NCI-H446 (cell line): ENCODE measurements at regions not wholly inside any gene's neighbourhood (a gene's known extent, or its start where the extent isn't known, plus 50 kb on each side); places are given as distances from the start of the nearest gene placed in this dataset.
"Not testable (repeated sequence)": the region's sequence is repeated elsewhere in the genome, so short reads cannot be mapped to it uniquely, and the experiment has no call there.

Experiments used
- DNase-seq, 2 experiments: peaks; one replicate each; lab custom pipeline; 2025; lab: John Stamatoyannopoulos, UW

- no peak for DNase-seq
Observed at GRCh38 chr10:124324451-124324850, 94.3 kb downstream of the OAT start.

- DNase-seq, result no peak
Observed at GRCh38 chr10:124323806-124324205, 94.9 kb downstream of the OAT start.

- DNase-seq, result no peak
Observed at GRCh38 chr10:124323111-124323725, 95.5 kb downstream of the OAT start.

GRCh38 chr10:124322191-124322980 is 96.3 kb downstream of the OAT start:
- DNase-seq, result no peak

- DNase-seq, result no peak
Observed at GRCh38 chr10:124321433-124322089, 97.2 kb downstream of the OAT start.

GRCh38 chr10:124320778-124321432 is 97.8 kb downstream of the OAT start:
- no peak for DNase-seq

- DNase-seq, result no peak
Observed at GRCh38 chr10:124319926-124320391, 98.8 kb downstream of the OAT start.

- not testable (repeated sequence) for DNase-seq
Observed at GRCh38 chr10:124319520-124319919, 99.2 kb downstream of the OAT start.

GRCh38 chr10:124318811-124319210 is 99.9 kb downstream of the OAT start:
- DNase-seq, result no peak

- no peak for DNase-seq
Observed at GRCh38 chr10:124318076-124318475, 100.6 kb downstream of the OAT start.

GRCh38 chr10:124316326-124316725 is 102.4 kb downstream of the OAT start:
- no peak for DNase-seq

- no peak for DNase-seq
Observed at GRCh38 chr10:124315591-124316270, 103.0 kb downstream of the OAT start.

GRCh38 chr10:124313374-124313773 is 105.3 kb downstream of the OAT start:
- no peak for DNase-seq

GRCh38 chr10:124308811-124309210 is 109.9 kb downstream of the OAT start:
- no peak for DNase-seq

- no peak for DNase-seq
Observed at GRCh38 chr10:124308056-124308645, 110.6 kb downstream of the OAT start.

- DNase-seq, result no peak
Observed at GRCh38 chr10:124307591-124307990, 111.1 kb downstream of the OAT start.

GRCh38 chr10:124306922-124307371 is 111.8 kb downstream of the OAT start:
- no peak for DNase-seq

GRCh38 chr10:124306520-124306919 is 112.2 kb downstream of the OAT start:
- no peak for DNase-seq

GRCh38 chr10:124305984-124306383 is 112.7 kb downstream of the OAT start:
- DNase-seq, result no peak

- no peak for DNase-seq
Observed at GRCh38 chr10:124305131-124305530, 113.6 kb downstream of the OAT start.

GRCh38 chr10:124303662-124304418 is 114.9 kb downstream of the OAT start:
- no peak for DNase-seq
